Esophagus squamous epithelium (tissue), 4 donors: ENCODE measurements at regions not wholly inside any gene's neighbourhood (a gene's known extent, or its start where the extent isn't known, plus 50 kb on each side); places are given as distances from the start of the nearest gene placed in this dataset.

Experiments used
- POLR2A ChIP-seq, 4 donors: fragments of 450-650 bp; IDR thresholded peaks; one replicate each; pipeline ENCODE4 v1.6.1; 2017; ENCODE audit warnings: antibody characterized with exemption in 4 of 4, mild to moderate bottlenecking in 4 of 4, moderate library complexity in 3 of 4
- TF ChIP-seq, protein P1 (sequence below), 6 experiments: fragments of 450-650 bp in 4 of 6; fragments of 200-600 bp in 2 of 6; sonication (generic) in 2 of 6; IDR thresholded peaks; one replicate each; pipeline ENCODE4 v1.5.1; 2016 to 2019; ENCODE audit warnings: antibody characterized with exemption in 6 of 6, mild to moderate bottlenecking in 4 of 6, moderate library complexity in 4 of 6

DNA sequence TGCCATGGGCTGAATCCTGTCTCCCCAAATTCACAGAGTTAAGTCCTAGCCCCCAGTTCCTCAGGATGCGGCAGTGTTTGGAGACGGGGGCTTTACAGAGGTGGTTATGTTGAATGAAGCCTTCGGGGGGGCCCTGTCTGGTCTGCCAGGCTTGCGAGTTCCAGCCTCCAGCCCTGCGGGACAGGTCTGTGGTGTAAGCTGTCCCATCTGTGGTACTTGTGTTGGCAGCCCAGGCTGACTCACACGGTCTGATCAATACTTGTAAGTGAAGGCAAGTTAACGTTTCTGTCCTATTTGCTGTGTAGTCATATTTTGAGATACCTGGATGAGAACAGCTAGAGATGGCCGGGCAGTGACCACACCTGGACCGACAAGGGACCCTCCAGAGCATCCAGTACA is 51.8 kb upstream of the GPR31 start:
- TF ChIP-seq, protein P1, sequence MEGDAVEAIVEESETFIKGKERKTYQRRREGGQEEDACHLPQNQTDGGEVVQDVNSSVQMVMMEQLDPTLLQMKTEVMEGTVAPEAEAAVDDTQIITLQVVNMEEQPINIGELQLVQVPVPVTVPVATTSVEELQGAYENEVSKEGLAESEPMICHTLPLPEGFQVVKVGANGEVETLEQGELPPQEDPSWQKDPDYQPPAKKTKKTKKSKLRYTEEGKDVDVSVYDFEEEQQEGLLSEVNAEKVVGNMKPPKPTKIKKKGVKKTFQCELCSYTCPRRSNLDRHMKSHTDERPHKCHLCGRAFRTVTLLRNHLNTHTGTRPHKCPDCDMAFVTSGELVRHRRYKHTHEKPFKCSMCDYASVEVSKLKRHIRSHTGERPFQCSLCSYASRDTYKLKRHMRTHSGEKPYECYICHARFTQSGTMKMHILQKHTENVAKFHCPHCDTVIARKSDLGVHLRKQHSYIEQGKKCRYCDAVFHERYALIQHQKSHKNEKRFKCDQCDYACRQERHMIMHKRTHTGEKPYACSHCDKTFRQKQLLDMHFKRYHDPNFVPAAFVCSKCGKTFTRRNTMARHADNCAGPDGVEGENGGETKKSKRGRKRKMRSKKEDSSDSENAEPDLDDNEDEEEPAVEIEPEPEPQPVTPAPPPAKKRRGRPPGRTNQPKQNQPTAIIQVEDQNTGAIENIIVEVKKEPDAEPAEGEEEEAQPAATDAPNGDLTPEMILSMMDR (IDR thresholded peaks at IDR 0.05), result no peak
- no peak for TF ChIP-seq POLR2A (IDR thresholded peaks at IDR 0.05)
